SHP77 (cell line): ENCODE measurements at regions not wholly inside any gene's neighbourhood (a gene's known extent, or its start where the extent isn't known, plus 50 kb on each side); places are given as distances from the start of the nearest gene placed in this dataset.
"Not testable (repeated sequence)": the region's sequence is repeated elsewhere in the genome, so short reads cannot be mapped to it uniquely, and the experiment has no call there.

Source experiments
- DNase-seq, 2 experiments: peaks; one replicate each; lab custom pipeline; 2025; lab: John Stamatoyannopoulos, UW

GRCh38 chr7:9071160-9071762, 637.9 kb downstream of the NXPH1 start:
- DNase-seq: no peak

- DNase-seq: not testable (repeated sequence)
These were observed 642.4 kb downstream of the NXPH1 start for GRCh38 chr7:9075774-9076173.

GRCh38 chr7:9082203-9082602, 648.8 kb downstream of the NXPH1 start:
- no peak for DNase-seq

- DNase-seq: peak; percentile 51 to 81
These were observed 650.4 kb downstream of the NXPH1 start for GRCh38 chr7:9083837-9084236.

- no peak for DNase-seq
These were observed 657.9 kb downstream of the NXPH1 start for GRCh38 chr7:9091282-9091681.

- no peak for DNase-seq
These were observed 664.2 kb downstream of the NXPH1 start for GRCh38 chr7:9097565-9098060.

GRCh38 chr7:9100289-9100688, 666.9 kb downstream of the NXPH1 start:
- DNase-seq: no peak

- DNase-seq: no peak
These were observed 669.4 kb downstream of the NXPH1 start for GRCh38 chr7:9102846-9103245.

- no peak for DNase-seq
These were observed 673.3 kb downstream of the NXPH1 start for GRCh38 chr7:9106747-9107146.

- DNase-seq: no peak
These were observed 686.9 kb downstream of the NXPH1 start for GRCh38 chr7:9120331-9120730.

- DNase-seq: no peak
These were observed 690.9 kb downstream of the NXPH1 start for GRCh38 chr7:9124320-9124719.

GRCh38 chr7:9125246-9125645, 691.8 kb downstream of the NXPH1 start:
- no peak for DNase-seq

GRCh38 chr7:9127901-9128300, 694.5 kb downstream of the NXPH1 start:
- DNase-seq: no peak

GRCh38 chr7:9148687-9149086, 715.3 kb downstream of the NXPH1 start:
- no peak for DNase-seq

- no peak for DNase-seq
These were observed 716.2 kb downstream of the NXPH1 start for GRCh38 chr7:9149499-9150082.

GRCh38 chr7:9163691-9164090, 730.3 kb downstream of the NXPH1 start:
- not testable (repeated sequence) for DNase-seq

- no peak for DNase-seq
These were observed 742.5 kb downstream of the NXPH1 start for GRCh38 chr7:9175871-9176270.

- DNase-seq: no peak
These were observed 747.9 kb downstream of the NXPH1 start for GRCh38 chr7:9181356-9181755.

- DNase-seq: no peak
These were observed 753.3 kb downstream of the NXPH1 start for GRCh38 chr7:9186730-9187129.

- no peak for DNase-seq
These were observed 756.3 kb downstream of the NXPH1 start for GRCh38 chr7:9189703-9190102.

- DNase-seq: no peak
These were observed 759.6 kb downstream of the NXPH1 start for GRCh38 chr7:9192969-9193368.

GRCh38 chr7:9200626-9201025, 767.2 kb downstream of the NXPH1 start:
- peak in 1 of 2 experiments; percentile 6 for DNase-seq

- no peak for DNase-seq
These were observed 768.5 kb downstream of the NXPH1 start for GRCh38 chr7:9201928-9202327.

GRCh38 chr7:9204571-9204970, 771.2 kb downstream of the NXPH1 start:
- DNase-seq: no peak
